ENCODE measurements at regions not wholly inside any gene's neighbourhood (a gene's known extent, or its start where the extent isn't known, plus 50 kb on each side); places are given as distances from the start of the nearest gene placed in this dataset.

DNA sequence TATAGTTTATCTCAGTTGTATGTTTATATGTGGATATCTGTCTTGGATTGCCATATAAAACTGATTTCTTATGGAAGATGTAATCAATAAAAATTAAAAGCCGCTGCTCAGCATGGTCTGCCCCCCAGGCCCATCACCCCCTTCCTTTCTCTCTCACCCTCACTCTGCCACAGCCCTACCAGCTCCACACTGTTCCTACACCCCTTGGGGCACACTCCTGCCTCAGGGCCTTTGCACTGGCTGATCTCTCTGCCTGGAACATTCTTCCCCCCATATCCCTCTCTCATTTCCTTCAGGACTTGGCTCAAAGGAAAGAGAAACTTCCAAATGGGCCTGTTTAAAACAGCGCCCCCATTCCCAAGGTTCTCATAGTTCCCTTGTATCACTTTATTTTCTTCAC, 63.1 kb downstream of the LRRC32 start:
- Mint-ChIP-seq H3K36me3 (no peaks in the 10 kb centered on the region), H3K4me1 (no peaks in the 10 kb centered on the region), H3K27me3 (peaks cover 0 to 2% of the 10 kb centered on the region in 2 donors), H3K27ac (no peak overlapping the region), H3K4me3 (no peak overlapping the region), H3K9me3 (no peaks in the 10 kb centered on the region)
- DNase-seq, result no peak
- ChIA-PET CTCF (interaction anchor here (1.3 kb wide), 1 partner anchor 7 kb away, joined by 3 read pairs; no protein-coding TSS in a partner anchor), POLR2A (no interaction called here)
- H3K36me3 ChIP-seq (ENCODE audit: insufficient read depth, low read length), result no peaks in the 10 kb centered on the region
- no peak overlapping the region for H3K4me3 ChIP-seq (ENCODE audit: low read length)
- H3K4me1 ChIP-seq (ENCODE audit: insufficient read depth, low read length), result no peaks in the 10 kb centered on the region
- H3K9me3 ChIP-seq (ENCODE audit: low read length), result no peaks in the 10 kb centered on the region
- no peaks in the 10 kb centered on the region for H3K27me3 ChIP-seq (ENCODE audit: insufficient read depth, low read length, poor library complexity, severe bottlenecking)
- H3K27ac ChIP-seq (ENCODE audit: low read depth, low read length), result no peak overlapping the region

DNA sequence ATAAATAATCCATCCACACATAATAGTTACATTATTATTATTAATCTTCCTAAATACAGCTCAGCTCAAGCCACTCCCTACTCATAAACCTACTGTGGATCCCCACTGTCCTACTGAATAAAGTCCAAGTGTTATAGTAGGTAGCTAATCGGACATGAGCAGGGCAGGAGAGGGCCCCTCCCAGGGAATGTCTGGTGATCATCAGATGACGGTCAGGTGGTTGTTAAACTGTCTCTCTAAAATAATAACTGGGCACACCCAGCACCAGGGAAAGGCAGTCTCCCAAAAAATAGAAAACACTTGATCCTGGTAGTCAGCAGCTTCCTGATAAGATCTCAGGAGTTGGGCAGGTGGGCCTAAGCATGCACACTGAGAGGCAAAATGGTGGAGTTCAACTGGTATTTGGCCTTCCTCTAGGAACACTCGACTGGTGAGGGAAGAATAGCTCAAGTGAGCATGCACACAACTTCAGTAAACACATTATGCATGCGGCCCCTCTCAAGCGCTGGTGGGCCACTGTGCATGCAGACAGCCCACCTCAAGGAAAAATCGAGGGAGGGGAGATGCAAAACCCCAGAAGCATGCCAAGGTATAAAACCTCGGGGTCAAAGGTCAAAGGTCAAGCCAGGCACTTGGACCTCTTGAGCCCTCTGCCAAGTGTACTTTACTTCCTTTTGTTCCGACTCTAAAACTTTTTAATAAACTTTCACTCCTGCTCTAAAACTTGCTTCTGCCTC, 65.0 kb downstream of the LRRC32 start:
- Mint-ChIP-seq H3K4me1 (no peaks in the 10 kb centered on the region), H3K36me3 (no peaks in the 10 kb centered on the region), H3K27me3 (peaks cover 0 to 1% of the 10 kb centered on the region in 2 donors), H3K27ac (no peak overlapping the region), H3K4me3 (no peak overlapping the region), H3K9me3 (no peaks in the 10 kb centered on the region)
- H3K27me3 ChIP-seq (ENCODE audit: insufficient read depth, low read length, poor library complexity, severe bottlenecking), result no peaks in the 10 kb centered on the region
- ChIA-PET CTCF (no interaction called here), POLR2A (no interaction called here)
- no peaks in the 10 kb centered on the region for H3K36me3 ChIP-seq (ENCODE audit: insufficient read depth, low read length)
- no peak overlapping the region for H3K4me3 ChIP-seq (ENCODE audit: low read length)
- no peaks in the 10 kb centered on the region for H3K4me1 ChIP-seq (ENCODE audit: insufficient read depth, low read length)
- DNase-seq, result peak in 1 of 5 donors; percentile 17
- no peaks in the 10 kb centered on the region for H3K9me3 ChIP-seq (ENCODE audit: low read length)
- no peak overlapping the region for H3K27ac ChIP-seq (ENCODE audit: low read depth, low read length)

DNA sequence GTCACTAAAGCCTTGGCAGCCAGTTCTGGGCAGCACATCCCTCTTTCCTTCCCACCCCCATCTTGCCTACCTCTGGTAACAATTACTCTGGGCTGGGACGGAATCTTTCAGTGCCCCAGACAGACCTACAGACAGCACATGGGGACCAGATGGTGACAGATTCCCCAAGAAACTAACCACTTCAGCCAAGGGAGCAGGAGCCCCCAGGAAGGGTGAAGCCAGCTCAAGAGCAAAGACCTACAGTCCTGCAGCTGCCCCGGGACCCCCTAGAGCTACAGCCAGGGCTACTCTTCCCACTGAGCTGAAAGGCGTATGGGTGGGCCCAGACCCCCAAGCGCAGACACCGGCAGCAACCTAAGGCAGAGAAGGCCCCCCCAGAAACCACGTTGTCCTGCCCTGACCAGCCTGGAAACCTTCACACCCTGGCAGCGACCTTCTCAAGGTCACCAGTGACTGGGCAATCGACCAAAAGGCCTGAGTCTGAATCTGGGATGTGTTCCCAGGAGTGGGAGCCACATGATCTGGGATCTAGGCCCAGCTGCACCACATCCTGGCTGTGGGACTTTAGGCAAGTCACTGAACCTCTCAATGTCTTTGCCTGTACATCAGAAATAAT, 65.8 kb downstream of the LRRC32 start:
- H3K27ac Mint-ChIP-seq, result peak overlapping the region in 1 of 8 donors; percentile 49
- H3K4me3 Mint-ChIP-seq, result no peak overlapping the region
- Histone ChIP-seq H3K9me3 (ENCODE audit: low read length) (no peaks in the 10 kb centered on the region), H3K36me3 (ENCODE audit: insufficient read depth, low read length) (no peaks in the 10 kb centered on the region), H3K27me3 (ENCODE audit: insufficient read depth, low read length, poor library complexity, severe bottlenecking) (no peaks in the 10 kb centered on the region), H3K27ac (ENCODE audit: low read depth, low read length) (no peak overlapping the region), H3K4me1 (ENCODE audit: insufficient read depth, low read length) (no peaks in the 10 kb centered on the region), H3K4me3 (ENCODE audit: low read length) (no peak overlapping the region)
- no peaks in the 10 kb centered on the region for H3K4me1 Mint-ChIP-seq
- peaks cover 0 to 1% of the 10 kb centered on the region in 2 donors for H3K27me3 Mint-ChIP-seq
- ChIA-PET POLR2A (no interaction called here), CTCF (no interaction called here)
- no peaks in the 10 kb centered on the region for H3K9me3 Mint-ChIP-seq
- H3K36me3 Mint-ChIP-seq, result no peaks in the 10 kb centered on the region
- DNase-seq, result peak in 1 of 5 donors; percentile 32

- no peaks in the 10 kb centered on the region for H3K36me3 ChIP-seq (ENCODE audit: insufficient read depth, low read length)
- H3K9me3 ChIP-seq (ENCODE audit: low read length), result no peaks in the 10 kb centered on the region
- no peaks in the 10 kb centered on the region for H3K4me1 ChIP-seq (ENCODE audit: insufficient read depth, low read length)
- Mint-ChIP-seq H3K27ac (no peak overlapping the region), H3K4me3 (no peak overlapping the region), H3K27me3 (peaks cover 0 to 1% of the 10 kb centered on the region in 2 donors), H3K4me1 (no peaks in the 10 kb centered on the region), H3K36me3 (no peaks in the 10 kb centered on the region), H3K9me3 (no peaks in the 10 kb centered on the region)
- DNase-seq, result peak in 1 of 5 donors; percentile 20
- H3K27ac ChIP-seq (ENCODE audit: low read depth, low read length), result no peak overlapping the region
- no peak overlapping the region for H3K4me3 ChIP-seq (ENCODE audit: low read length)
- ChIA-PET POLR2A (no interaction called here), CTCF (no interaction called here)
- no peaks in the 10 kb centered on the region for H3K27me3 ChIP-seq (ENCODE audit: insufficient read depth, low read length, poor library complexity, severe bottlenecking)
These were observed 66.4 kb downstream of the LRRC32 start for GRCh38 chr11:76604081-76604625.

DNA sequence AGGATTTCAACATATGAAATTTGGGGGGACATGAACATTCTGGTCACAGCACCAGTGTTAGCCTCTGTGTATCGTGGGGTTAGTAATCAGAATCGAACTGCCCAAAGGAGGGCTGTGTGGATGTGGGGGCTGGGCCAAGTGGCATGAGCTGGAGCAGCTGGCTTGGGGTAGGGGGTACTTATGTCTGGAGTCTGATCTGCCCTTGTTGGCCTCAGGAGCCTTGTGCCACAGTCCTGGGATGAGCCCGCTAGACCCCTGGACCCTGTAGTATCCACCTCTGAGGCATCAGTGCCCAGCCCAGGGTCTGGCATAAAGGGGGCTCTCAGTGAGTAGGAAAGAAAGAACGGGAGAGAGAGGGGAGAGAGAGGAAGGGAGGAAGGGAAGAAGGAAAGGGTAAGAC, 67.3 kb downstream of the LRRC32 start:
- Mint-ChIP-seq H3K36me3 (no peaks in the 10 kb centered on the region), H3K4me3 (no peak overlapping the region), H3K27me3 (peaks cover 0 to 1% of the 10 kb centered on the region in 2 donors), H3K4me1 (no peaks in the 10 kb centered on the region), H3K9me3 (no peaks in the 10 kb centered on the region), H3K27ac (no peak overlapping the region)
- ChIA-PET POLR2A (no interaction called here), CTCF (no interaction called here)
- H3K4me3 ChIP-seq (ENCODE audit: low read length), result no peak overlapping the region
- no peaks in the 10 kb centered on the region for H3K36me3 ChIP-seq (ENCODE audit: insufficient read depth, low read length)
- no peaks in the 10 kb centered on the region for H3K27me3 ChIP-seq (ENCODE audit: insufficient read depth, low read length, poor library complexity, severe bottlenecking)
- H3K27ac ChIP-seq (ENCODE audit: low read depth, low read length), result no peak overlapping the region
- no peaks in the 10 kb centered on the region for H3K4me1 ChIP-seq (ENCODE audit: insufficient read depth, low read length)
- no peak for DNase-seq
- no peaks in the 10 kb centered on the region for H3K9me3 ChIP-seq (ENCODE audit: low read length)
